Left ventricle myocardium inferior (tissue), 1 donor: ENCODE measurements at regions not wholly inside any gene's neighbourhood (a gene's known extent, or its start where the extent isn't known, plus 50 kb on each side); places are given as distances from the start of the nearest gene placed in this dataset.

Experiments
- DNase-seq: peaks from one replicate; pipeline ENCODE4 v3.0.0-alpha.2; 2020
- H3K27ac ChIP-seq: fragments of 200-600 bp; replicated peaks from 2 replicates; pipeline ENCODE4 v1.8.0; 2021
- H3K27me3 ChIP-seq: fragments of 200-600 bp; 2 replicates; pipeline ENCODE4 v1.8.0; 2021; ENCODE audit warnings: low read depth
- H3K36me3 ChIP-seq: fragments of 200-600 bp; 2 replicates; pipeline ENCODE4 v1.8.0; 2021
- H3K4me1 ChIP-seq: fragments of 200-600 bp; 2 replicates; pipeline ENCODE4 v1.8.0; 2021
- H3K4me3 ChIP-seq: fragments of 200-600 bp; 2 replicates; pipeline ENCODE4 v1.8.0; 2021; ENCODE audit warnings: mild to moderate bottlenecking, moderate library complexity
- H3K9me3 ChIP-seq: fragments of 200-600 bp; replicated peaks from 2 replicates; pipeline ENCODE4 v1.8.0; 2021
- intact Hi-C: fragments of 100-400 bp; cut with micrococcal nuclease; formaldehyde crosslinking; loops from one replicate; pipeline ENCODE4 v1.11.0; 2022
- TF ChIP-seq, protein P1 (sequence below): fragments of 200-600 bp; IDR thresholded peaks from 2 replicates; pipeline ENCODE4 v1.8.0; 2021; ENCODE audit warnings: antibody characterized with exemption, mild to moderate bottlenecking, borderline replicate concordance
- donor health status: DM: no; HTN: yes; CAD: no; lungs with severe emphysema.

DNA sequence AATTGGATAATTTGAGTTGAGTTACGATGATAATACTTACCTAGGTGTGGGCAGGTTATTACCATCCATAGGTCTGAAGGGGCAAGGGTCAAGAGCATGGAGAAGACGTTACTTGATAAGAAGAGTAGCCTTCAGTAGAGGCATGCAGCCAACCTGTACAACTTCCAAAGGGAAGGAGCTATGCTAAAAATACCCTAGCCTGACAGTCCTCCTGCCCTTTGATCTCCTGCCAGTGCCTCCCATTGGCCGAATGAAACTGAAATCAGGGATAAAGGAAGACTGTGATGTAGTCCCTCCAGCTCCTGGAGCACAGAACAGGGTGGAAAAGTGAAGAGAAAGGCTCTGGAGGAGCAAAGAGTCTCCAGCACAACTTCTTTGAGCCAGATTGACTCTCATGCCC is 487.4 kb downstream of the ADCYAP1 start:
- Histone ChIP-seq H3K9me3 (peaks cover 19% of the 10 kb centered on the region), H3K4me3 (no peak overlapping the region), H3K4me1 (no peaks in the 10 kb centered on the region), H3K27ac (no peak overlapping the region), H3K36me3 (no peaks in the 10 kb centered on the region), H3K27me3 (no peaks in the 10 kb centered on the region)
- no peak for DNase-seq
- intact Hi-C loops = no loop called here
- TF ChIP-seq, protein P1, sequence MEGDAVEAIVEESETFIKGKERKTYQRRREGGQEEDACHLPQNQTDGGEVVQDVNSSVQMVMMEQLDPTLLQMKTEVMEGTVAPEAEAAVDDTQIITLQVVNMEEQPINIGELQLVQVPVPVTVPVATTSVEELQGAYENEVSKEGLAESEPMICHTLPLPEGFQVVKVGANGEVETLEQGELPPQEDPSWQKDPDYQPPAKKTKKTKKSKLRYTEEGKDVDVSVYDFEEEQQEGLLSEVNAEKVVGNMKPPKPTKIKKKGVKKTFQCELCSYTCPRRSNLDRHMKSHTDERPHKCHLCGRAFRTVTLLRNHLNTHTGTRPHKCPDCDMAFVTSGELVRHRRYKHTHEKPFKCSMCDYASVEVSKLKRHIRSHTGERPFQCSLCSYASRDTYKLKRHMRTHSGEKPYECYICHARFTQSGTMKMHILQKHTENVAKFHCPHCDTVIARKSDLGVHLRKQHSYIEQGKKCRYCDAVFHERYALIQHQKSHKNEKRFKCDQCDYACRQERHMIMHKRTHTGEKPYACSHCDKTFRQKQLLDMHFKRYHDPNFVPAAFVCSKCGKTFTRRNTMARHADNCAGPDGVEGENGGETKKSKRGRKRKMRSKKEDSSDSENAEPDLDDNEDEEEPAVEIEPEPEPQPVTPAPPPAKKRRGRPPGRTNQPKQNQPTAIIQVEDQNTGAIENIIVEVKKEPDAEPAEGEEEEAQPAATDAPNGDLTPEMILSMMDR = no peak

DNA sequence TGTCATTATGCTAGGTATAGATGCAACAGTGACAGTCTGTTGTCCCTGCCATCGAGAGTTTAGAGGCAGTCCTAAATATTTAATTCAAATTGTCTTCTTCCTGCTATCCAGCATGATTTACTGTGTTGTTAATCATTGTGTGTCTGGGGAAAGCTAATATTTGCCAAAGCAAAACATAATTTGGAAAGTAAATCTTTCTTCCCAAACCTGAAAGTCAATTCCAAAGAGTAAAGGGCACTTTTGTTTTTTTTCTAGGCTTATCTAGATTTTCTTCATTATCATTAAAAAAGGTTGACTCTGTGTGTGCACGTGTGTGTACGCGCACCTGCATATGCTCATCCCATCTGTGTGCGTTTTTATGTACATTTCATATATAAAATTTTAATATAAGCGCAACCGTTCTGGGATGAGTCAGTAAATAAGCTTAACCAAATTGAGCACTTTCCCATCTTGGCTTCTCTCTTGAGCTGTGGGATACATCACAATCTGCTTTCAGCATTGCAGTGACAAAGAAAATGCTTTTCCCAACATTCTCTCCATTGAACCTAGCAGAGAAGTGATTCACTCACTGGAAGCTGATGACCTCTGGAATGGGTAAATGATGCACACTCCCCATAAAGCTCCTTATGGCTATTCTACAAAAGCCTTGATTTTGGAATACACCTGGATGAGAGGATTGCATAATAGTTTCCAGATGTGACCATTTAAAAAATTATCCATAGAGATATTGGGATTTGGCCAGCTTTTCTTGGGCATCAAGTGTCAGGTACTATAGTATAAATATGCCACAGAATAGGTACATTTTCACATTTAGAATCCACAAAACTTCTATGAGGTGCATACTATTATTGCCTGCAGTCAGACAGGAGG is 488.4 kb downstream of the ADCYAP1 start:
- intact Hi-C loops = no loop called here
- Histone ChIP-seq H3K27ac (no peak overlapping the region), H3K4me3 (no peak overlapping the region), H3K4me1 (no peaks in the 10 kb centered on the region), H3K9me3 (peaks cover 9% of the 10 kb centered on the region), H3K36me3 (no peaks in the 10 kb centered on the region), H3K27me3 (no peaks in the 10 kb centered on the region)
- no peak for DNase-seq
- TF ChIP-seq, protein P1 = no peak

DNA sequence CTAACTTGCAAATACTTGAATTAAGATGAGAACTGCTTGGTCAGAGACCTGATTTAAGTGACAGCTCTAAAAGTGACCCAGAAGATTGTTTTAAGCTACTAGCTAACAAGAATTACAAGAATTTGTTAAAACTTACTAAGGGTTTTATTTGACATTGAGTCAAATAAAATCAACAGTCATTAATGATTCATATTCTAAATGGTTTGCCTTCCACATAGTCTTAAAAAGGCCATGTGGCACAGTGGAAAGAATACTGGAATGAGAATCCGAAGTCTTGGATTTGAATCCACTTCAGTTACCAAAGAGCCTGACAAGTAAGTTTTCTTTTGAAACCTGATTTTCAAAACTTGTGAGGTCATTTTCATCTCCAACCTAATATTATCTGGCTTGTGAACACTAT is 489.3 kb downstream of the ADCYAP1 start:
- H3K4me1 ChIP-seq = no peaks in the 10 kb centered on the region
- intact Hi-C loops = no loop called here
- no peak overlapping the region for H3K4me3 ChIP-seq
- H3K36me3 ChIP-seq = no peaks in the 10 kb centered on the region
- peaks cover 2% of the 10 kb centered on the region for H3K9me3 ChIP-seq
- no peak overlapping the region for H3K27ac ChIP-seq
- TF ChIP-seq, protein P1 = no peak
- H3K27me3 ChIP-seq = no peaks in the 10 kb centered on the region
- no peak for DNase-seq

DNA sequence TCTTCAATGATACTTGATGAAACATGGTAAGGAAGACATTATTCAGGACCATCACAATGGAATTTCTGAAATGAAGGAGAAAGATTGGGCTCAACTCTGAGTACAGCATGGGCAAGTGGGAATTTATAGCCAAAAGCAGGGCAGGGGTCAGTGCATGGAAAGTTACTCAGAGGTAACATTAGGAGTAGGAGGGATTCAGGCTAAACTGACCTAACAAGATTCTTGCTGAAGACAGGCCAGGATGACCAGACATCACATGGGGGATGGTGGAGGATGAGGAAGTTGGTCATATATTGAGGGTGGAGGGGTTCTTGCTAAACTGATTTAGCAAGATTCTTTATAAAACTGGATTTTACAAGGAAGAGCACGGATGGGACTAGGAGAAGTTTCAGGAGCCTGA is 489.8 kb downstream of the ADCYAP1 start:
- no peak overlapping the region for H3K4me3 ChIP-seq
- H3K27me3 ChIP-seq = no peaks in the 10 kb centered on the region
- no peaks in the 10 kb centered on the region for H3K9me3 ChIP-seq
- H3K4me1 ChIP-seq = no peaks in the 10 kb centered on the region
- TF ChIP-seq, protein P1 = no peak
- intact Hi-C loops = no loop called here
- no peak overlapping the region for H3K27ac ChIP-seq
- H3K36me3 ChIP-seq = no peaks in the 10 kb centered on the region
- DNase-seq = no peak

DNA sequence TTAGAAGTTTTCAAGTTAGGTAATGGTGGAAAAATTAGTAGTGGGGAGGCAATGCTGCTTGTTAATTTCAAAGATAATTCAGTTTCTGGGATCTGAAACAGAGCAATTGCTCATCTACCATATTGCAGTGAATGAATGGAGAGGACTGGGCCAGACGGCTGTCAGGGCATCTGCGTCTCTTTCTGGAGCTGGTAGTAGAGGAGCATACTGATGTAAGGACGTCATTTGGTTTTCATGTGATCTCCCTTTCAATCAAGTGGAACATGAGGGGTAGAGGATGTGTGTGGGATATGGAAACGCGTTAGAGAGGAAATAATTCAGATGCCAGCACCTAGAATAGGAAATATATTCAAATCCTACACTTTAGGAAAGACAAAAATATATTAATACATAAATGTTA is 490.3 kb downstream of the ADCYAP1 start:
- TF ChIP-seq, protein P1 = no peak
- Histone ChIP-seq H3K9me3 (no peaks in the 10 kb centered on the region), H3K36me3 (no peaks in the 10 kb centered on the region), H3K27me3 (no peaks in the 10 kb centered on the region), H3K4me1 (no peaks in the 10 kb centered on the region), H3K4me3 (no peak overlapping the region), H3K27ac (no peak overlapping the region)
- no peak for DNase-seq
- intact Hi-C loops = no loop called here
